GM21367 (cell line): ENCODE measurements at regions not wholly inside any gene's neighbourhood (a gene's known extent, or its start where the extent isn't known, plus 50 kb on each side); places are given as distances from the start of the nearest gene placed in this dataset.
"Not testable (repeated sequence)": the region's sequence is repeated elsewhere in the genome, so short reads cannot be mapped to it uniquely, and the experiment has no call there.

Experiments used
- ATAC-seq: cut with Tn5 transposase; IDR thresholded peaks from one replicate; pipeline ENCODE4 v1.9.1; 2021; ENCODE audit not compliant: unreplicated experiment

- ATAC-seq: no peak
Measured at GRCh38 chr3:181609030-181609767, 102.5 kb upstream of the SOX2 start.

GRCh38 chr3:181604267-181604666, 107.5 kb upstream of the SOX2 start:
- ATAC-seq: no peak

- ATAC-seq: no peak
Measured at GRCh38 chr3:181596126-181596525, 115.6 kb upstream of the SOX2 start.

- ATAC-seq: not testable (repeated sequence)
Measured at GRCh38 chr3:181590939-181591338, 120.8 kb upstream of the SOX2 start.

- no peak for ATAC-seq
Measured at GRCh38 chr3:181582619-181583018, 129.1 kb upstream of the SOX2 start.

- ATAC-seq: no peak
Measured at GRCh38 chr3:181581656-181582055, 130.1 kb upstream of the SOX2 start.

GRCh38 chr3:181578743-181579142, 133.0 kb upstream of the SOX2 start:
- no peak for ATAC-seq

- no peak for ATAC-seq
Measured at GRCh38 chr3:181572432-181572831, 139.3 kb upstream of the SOX2 start.

- ATAC-seq: no peak
Measured at GRCh38 chr3:181570472-181570871, 141.3 kb upstream of the SOX2 start.

GRCh38 chr3:181569356-181569940, 142.3 kb upstream of the SOX2 start:
- no peak for ATAC-seq

- no peak for ATAC-seq
Measured at GRCh38 chr3:181568693-181569092, 143.0 kb upstream of the SOX2 start.

- no peak for ATAC-seq
Measured at GRCh38 chr3:181568248-181568647, 143.5 kb upstream of the SOX2 start.

GRCh38 chr3:181567311-181568075, 144.2 kb upstream of the SOX2 start:
- no peak for ATAC-seq

- ATAC-seq: no peak
Measured at GRCh38 chr3:181565416-181565815, 146.3 kb upstream of the SOX2 start.

- ATAC-seq: no peak
Measured at GRCh38 chr3:181564222-181564621, 147.5 kb upstream of the SOX2 start.

- ATAC-seq: no peak
Measured at GRCh38 chr3:181561139-181562031, 150.3 kb upstream of the SOX2 start.

GRCh38 chr3:181558870-181559269, 152.9 kb upstream of the SOX2 start:
- ATAC-seq: no peak

GRCh38 chr3:181555681-181556080, 156.0 kb upstream of the SOX2 start:
- ATAC-seq: no peak

GRCh38 chr3:181554233-181554765, 157.4 kb upstream of the SOX2 start:
- no peak for ATAC-seq

GRCh38 chr3:181549266-181549665, 162.5 kb upstream of the SOX2 start:
- ATAC-seq: no peak

GRCh38 chr3:181541414-181541813, 170.3 kb upstream of the SOX2 start:
- no peak for ATAC-seq
